Kidney tubule cell (primary cell): ENCODE measurements at regions not wholly inside any gene's neighbourhood (a gene's known extent, or its start where the extent isn't known, plus 50 kb on each side); places are given as distances from the start of the nearest gene placed in this dataset.
A peak's percentile ranks its signal among the peaks of the same experiment; 100 is the strongest.
"Not testable (repeated sequence)": the region's sequence is repeated elsewhere in the genome, so short reads cannot be mapped to it uniquely, and the experiment has no call there.

Experiments used
- DNase-seq: peaks from one replicate; pipeline ENCODE4 v3.0.0-alpha.2; 2018; ENCODE audit warnings: low spot score

DNA sequence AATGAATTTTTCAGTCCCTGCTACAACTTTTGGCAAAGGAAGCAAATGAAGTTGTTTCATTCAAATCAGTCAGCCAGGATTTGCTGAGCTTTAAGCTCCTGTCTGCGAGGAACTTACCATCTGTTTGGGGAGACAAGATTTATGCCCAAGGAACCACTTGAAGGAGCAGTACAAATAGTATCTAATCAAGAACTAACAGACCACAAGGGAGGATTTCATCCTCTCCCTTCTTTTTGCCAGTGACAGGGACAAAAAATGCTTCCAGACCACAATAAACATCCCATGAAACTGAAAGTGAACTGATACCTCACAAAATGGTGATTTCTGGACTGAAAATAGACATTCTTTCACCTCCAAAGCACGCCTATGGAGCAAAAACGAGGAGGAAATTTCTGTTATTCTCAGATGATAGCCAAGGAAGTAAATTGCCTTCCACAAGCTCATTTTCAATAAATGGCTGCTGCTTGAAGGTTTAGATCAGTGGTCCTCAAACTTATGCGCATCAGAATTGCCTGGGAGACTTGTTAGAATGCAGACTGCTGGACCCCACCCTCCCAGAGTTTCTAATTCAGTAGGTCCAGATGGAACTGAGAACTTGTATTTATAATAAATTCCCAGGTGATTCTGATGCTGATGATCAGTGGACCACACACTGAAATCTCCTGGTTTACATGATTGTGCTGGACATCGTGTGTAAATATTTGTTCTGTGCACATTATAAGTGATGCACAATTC, 202.4 kb upstream of the GADL1 start:
- DNase-seq = no peak

DNA sequence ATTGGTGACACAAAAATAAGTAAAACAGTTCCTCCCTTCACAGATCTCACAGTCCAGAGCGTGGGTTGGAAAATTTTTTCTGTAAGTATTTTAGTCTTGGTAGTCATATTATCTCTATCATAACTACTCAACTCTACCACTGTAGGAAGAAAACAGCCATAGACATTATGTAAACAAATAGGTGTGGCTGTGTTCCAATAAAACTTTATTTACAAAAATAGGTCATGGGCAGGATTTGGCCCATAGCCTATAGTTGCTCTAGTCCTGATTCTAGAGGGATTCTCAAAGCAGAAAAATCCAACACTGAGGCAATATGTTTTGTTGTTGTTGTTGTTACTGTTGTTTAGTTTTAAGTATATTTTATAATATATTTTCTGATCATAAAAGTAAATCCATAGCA, 206.1 kb upstream of the GADL1 start:
- no peak for DNase-seq

DNA sequence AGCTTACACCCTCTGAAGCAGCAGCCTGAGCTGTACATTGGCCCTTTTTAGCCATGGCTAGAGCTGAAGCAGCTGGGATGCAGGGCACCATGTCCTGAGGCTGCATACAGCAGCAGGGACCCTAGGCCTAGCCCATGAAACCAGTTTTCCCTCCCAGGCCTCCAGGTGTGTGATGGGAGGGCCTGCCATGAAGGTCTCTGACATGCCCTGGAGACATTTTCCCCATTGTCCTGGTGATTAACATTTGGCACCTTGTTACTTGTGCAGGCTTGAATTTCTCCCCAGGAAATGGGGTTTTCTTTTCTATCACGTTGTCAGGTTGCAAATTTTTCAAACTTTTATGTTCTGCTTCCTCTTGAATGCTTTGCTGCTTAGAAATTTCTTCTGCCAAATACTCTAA, 206.8 kb upstream of the GADL1 start:
- DNase-seq = not testable (repeated sequence)

DNA sequence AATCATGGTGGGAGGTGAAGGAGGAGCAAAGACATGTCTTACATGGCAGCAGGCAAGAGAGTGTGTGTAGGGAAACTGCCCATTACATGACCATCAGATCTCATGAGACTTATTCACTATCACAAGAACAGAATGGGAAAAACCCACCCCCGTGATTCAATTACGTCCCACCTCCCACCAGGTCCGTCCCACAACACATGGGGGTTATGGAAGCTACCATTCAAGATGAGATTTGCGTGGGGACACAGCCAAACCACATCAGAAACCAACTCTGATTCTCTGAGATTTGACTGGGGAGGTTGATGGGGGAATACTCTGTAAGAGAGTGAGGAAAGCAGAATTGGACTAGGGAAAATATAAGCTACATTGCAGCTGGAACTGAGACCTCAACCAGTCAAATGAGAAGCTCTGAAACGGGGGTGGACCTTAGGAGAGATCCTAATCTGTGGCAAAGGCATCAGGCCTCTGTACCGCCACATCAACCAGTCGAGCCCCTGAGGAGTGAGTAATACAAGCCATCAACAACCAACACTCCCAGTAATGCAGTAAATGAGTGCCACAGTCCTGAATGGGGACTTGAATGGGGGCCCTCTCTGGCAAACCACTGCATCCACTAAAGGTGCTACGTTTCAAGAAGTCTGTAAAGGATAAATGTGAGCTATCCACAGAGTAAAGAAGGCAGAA, 207.9 kb upstream of the GADL1 start:
- DNase-seq = no peak

DNA sequence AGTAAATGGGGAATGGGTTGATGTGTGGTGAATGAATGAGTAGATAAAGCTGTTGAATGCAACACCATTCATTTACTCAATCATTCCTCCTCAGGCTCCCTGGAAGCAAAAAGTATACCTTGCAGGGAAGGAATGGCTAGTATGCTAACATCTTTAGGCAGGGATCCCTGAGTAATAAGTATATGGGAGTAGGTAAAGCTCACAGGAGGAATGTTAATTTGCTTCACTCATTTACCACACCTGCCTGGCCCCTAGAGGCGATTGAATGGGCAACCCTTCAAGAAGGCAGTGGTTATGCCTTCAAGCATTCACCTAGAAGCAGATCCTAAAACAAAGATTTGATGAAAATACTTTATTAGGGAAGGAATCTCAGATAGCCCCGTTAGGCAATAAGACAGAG, 208.7 kb upstream of the GADL1 start:
- no peak for DNase-seq

DNA sequence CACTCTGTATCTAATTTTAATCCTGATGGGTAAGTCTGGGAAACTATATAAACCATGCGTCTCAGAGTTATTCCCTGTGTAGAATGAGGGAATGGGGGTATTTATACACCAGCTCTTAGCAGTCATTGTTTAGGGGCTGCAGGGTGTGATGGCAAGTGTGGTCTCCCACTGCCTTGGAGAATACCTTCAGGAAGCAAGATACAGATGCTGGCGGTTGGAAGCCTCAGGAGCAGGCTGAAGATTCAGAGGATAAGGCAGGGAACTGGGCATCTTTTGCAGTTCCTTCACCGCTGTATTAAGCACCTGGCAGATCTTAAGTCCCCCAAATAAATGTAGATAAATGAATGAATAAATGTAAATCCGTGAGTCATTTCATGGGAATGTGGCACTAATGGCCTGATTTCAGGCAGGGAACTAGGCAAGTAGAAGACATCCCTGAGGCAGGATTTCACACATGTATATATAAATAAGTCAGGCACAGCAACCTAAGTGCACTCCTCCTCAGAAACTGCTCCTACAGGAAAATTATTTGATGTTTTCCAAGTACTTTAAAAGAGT, 209.2 kb upstream of the GADL1 start:
- no peak for DNase-seq

DNA sequence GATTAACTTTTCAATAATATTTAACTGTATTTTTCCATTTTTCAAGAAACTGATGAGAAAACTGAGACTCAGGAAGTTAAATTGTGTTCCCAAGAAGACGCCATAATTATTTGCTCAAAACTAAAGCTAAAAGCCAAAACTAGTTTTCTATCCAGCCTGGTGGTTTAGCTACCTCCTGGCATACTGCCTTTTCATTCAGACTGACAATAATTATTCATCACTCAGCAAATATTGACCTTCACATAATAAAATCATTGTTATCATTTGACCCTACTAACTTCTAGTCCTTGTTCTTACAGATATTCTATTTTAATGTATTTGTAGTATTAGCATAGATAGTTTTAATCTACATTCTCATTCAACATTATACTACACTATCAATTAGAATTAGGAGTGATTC, 210.6 kb upstream of the GADL1 start:
- no peak for DNase-seq

DNA sequence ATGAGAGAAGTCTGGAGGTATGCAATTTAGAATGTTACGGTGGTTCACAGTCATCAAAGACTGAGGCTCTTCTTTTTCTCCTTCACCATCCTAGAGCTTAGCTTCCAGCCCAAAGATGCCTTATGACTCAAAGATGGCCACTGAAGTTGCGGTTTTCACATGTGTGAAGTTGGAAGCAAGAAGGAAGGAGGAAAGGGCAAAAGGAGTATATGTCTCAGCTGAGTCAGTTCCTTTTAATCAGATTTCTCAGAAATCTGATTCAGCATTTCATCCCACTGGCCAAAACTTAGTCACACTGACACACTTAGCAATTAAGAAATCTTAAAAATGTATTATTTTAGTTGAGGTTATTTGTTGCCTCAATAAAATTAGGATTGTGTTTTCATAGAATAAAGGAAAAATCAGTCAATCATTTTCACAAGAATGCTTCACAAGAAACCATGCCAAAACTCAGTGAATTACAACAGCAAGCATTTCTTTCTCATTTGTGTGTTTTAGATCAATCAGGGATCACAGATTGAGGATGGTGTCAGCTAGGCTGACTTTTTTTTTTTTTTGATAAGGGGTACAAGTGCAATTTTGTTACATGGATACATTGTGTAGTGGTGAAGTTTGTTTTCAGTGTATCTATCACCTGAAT, 211.1 kb upstream of the GADL1 start:
- peak; percentile 81 for DNase-seq

DNA sequence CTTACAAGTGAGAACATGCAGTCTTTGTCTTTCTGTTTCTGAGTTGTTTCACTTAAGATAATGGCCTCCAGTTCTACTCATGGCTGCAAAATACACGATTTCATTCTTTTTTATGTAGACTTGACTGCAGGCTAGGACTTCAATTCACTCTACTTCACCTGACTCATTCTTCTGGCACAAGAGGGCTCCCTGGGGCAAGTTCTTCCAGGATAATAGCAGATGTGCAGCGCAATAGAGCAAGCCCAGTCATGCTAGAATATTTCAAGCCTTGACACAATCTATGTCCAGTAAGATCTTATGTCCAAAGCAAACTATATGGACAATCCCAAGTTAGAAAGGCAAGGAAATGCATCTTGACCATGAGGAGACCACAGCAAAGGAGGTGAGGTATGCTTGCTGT, 211.7 kb upstream of the GADL1 start:
- peak; percentile 26 for DNase-seq

DNA sequence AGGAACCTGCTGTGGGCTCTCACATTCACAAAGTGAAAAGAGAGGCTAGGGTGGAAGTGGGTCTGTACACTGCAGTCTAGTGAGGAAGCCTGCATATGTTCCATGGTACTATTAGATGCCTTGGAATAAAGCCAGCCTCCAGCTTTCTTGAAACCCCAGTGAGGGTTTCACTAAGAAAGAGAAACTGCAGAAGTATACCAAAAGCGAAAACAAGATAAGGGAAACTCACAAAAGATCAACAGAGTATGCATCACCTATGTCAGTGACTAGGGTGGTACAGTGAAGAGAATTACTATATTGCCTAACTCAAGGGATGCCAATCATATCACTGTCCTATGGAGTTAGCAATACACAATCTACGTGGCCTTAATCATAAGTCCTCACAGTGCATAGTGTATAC, 212.5 kb upstream of the GADL1 start:
- no peak for DNase-seq

DNA sequence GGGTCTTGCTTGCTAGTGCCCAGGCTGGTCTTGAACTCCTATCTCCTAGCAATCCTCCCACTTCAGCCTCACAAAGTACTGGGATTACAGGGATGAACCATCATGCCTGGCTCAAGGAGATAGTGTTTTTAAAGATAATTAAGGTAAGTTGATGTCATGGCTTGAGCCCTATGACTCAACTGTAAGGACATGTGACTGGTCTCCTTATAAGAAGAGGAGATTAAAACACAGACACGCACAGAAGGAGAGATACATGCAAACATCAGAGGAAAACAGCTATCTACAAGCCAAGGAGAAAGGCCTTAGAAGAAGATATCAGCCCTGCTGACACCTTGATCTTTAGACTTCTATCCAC, 220.4 kb upstream of the GADL1 start:
- DNase-seq = peak; percentile 8

DNA sequence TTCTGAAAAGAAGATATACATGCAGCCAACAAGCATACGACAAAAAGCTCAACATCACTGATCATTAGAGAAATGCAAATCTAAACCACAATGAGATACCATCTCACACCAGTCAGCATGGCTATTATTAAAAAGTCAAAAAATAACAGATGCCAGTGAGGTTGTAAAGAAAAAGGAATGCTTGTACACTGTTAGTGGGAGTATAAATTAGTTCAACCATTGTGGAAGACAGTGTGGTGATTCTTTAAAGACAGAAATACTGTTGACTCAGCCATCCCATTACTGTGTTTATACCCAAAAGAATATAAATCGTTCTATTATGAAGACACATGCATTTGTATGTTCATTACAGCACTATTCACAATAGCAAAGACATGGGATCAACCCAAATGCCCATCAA, 221.1 kb upstream of the GADL1 start:
- not testable (repeated sequence) for DNase-seq

DNA sequence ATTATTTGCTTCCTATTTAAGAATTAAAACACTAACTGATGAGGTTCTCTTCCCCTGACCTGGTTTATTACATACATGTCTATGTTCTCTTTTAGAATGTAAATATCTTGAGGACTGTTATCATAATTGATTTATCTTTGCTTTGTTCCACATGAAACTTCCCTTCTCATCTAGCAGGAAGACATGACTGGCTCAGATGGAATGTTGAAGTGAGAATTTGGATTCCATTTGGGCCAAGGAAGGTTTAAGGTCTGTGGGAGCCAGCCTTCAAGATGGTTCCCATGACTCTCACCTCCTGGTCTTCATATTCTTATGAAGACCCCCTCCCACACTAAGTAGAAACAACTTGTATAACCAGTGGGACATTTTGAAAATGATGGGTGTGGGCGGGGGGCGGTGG, 222.2 kb upstream of the GADL1 start:
- peak; percentile 21 for DNase-seq

DNA sequence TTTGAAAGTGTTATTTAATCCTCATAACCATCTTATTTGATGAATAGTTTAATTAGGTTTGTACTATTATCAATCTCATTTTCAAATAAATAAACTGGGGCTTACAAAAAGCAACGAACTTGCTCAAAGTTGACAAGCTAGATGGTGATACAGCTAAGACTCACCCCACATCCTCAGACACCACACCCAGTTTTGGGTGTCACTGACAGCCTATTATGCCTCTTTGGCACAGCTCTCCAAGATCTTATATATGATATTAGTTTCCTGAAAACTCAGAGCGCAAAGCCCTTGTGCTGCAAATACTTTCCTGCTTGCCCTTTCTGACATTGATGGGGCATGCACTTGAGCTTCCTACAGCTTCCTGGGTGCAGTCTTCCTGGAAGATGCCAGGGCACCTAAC, 223.4 kb upstream of the GADL1 start:
- no peak for DNase-seq

DNA sequence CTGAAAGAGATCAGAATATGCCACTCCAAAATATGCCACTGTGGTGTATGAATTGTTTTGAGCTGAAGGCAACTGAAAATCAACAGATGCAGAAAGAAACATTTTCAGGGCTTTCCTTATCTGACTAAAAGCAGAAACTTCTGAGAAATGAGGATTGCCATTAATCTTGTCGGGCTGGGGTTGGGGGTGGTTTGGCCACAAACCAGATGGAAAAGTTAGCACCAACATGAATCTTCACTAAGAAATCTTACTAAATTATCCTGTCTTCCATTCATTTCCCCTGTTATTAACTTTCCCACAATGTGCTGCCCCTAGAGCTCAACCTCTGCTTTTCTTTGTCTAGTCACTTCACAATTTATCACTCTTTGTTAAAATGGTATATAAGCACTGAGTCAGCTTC, 229.9 kb upstream of the GADL1 start:
- no peak for DNase-seq

DNA sequence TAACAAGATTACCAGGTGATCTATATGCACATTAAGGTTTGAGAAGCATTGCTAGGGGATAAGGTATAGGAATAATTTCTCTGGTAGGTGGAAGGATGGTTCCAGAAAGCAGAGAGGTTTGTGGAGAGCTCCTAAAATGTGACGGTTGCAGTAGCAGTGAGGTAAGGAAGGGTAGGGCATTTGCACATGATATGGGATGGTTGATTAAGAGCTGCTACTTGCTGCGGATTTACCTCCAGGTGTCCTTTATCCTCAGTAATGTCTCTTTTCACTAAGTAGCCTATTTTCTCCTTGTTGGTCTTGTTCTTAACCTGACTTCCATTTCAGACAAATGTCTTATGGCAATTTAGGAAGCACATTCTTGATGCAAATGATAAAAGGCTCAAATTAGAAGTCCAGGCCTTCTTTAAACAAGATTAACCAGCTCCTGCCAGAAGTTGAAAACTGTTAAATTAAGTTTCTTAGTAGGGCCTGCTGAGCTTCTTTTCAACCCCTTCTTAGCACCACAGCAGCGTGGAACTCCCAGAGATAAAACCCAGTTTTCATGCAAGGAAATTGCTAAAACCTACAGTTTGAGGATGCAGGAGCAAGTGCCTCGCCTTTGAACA, 231.1 kb upstream of the GADL1 start:
- no peak for DNase-seq

DNA sequence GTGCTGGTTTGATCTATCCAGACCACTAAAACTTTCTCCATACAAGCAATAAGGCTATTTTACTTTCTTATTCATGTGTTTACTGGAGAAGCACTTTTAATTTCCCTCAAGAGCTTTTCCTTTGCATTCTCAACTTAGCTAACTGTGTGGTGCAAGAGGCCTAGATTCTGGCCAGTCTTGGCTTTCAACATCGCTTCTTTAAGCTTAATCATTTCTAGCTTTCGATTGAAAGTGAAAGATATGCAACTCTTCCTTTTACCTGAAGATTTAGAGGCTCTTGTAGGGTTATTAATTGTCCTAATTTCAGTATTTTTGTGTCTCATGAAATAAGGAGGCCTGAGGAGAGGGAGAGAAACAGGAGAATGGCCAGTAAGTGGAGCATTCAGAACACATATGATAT, 234.8 kb upstream of the GADL1 start:
- DNase-seq = no peak

DNA sequence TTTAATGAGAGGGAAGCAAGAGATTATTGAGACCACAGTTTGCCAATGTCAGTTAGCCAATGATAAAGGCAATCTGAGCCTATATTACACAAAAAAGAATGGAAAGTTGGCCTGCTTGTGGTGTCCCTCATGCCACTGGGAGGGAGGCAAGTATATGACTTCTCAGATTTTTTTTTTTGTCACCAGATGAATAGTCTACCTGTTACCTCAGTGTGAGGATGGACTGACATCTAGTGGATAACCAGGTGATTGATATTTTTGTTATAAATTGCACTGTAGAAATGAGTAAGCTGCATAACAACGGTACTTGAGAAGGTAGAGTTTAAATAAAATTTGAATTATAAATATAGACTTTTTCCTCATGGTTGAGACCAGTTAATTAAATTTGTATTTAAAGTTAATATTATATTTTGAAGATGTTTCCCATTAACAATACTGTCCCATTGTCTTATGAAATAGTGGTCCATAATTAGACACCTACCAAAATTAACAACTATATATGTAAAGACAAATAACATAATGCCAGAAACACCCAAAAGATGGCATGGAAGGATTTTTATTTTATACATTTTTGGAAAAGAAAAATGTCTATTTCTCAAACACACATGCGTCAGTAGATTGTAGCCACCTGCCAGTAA, 237.8 kb upstream of the GADL1 start:
- DNase-seq = peak; percentile 67

DNA sequence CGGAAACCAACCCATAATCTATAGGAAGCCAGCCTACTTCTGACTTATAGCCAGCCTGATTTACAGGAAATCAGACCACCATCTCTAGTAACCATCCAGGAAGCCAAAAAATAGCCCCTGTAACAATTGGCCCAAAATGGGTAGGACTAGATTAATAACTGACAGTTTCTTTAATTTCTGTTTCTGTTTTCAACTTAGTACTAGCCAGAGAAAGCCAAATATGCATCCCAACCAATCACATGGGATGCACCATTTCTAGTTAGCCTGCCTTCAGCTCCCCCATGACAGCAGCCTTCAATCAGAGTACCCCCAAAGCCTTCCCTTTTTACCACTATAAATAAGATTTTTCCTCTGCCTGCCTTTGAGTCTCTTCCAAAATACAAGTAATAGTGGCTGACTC, 239.1 kb upstream of the GADL1 start:
- no peak for DNase-seq

DNA sequence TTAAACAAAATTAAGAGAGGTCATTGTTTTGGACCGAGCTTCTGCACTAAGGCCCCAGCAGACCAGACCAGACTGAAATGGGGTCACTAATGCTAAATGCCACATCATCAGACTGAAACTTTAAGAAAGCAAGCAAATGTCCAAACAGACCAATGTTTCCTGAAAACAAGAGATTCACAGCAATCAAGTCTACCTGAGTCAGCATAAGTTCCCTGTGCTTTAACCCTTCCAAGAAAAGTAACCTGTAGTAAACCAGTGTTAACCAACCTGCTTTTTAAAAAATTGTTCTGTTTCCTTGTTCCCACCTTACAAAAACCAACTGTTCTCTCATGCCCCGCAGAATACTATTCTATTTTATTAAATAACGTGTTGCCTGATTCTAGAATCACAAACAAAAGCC, 241.1 kb upstream of the GADL1 start:
- DNase-seq = no peak

DNA sequence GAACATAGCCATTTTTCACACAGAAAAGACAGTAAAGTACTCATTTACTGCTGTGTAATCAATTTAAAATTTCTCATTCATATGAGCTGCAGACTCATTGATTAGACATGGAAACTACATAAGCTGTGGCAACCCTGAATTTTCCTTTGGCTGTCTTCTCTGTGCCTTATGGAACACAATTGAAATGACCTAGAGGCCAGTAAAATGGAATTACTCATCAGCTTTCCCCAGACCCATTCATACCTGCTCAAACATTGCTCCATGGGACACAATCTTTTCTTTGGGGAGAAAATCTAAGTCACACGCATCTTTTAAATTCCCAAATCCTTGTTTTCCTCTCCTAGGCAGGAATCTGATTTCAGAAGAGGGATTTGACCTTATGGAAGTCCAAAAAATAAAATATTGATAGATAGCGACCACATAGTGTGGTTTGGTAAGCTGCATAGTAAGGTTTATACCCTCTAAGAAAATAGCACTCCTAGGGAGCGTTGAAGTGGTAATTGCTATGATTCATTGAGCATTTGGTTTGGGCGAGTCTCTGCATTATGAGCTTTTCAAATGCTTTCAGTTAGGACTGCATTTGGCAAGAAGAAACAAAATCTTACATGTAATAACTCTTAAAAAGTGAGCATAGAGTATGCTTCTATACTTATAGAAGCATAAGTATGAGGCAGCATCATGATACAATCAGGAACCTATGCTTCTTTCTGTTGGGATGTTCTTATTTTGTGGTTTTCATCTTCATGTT, 243.4 kb upstream of the GADL1 start:
- DNase-seq = peak; percentile 10

DNA sequence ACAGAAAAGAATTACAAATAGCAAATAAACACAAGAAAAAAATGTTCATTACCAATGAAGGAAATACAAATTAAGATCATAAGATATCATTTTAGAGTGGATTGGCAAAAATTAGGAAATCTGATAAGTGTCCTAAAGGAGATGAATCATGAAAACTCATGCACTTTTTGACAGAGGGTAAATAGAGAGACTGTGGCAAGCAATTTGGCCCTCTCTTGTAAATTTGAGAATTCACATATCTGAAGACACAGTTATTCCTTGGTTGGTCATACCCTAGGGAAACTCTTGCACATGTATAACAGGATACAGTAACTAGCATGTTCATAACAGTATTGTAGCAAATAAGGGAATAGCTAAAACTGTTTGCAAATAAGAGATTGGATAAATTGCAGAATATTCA, 246.0 kb upstream of the GADL1 start:
- no peak for DNase-seq
